Brain microvascular endothelial cell (primary cell): ENCODE measurements at regions not wholly inside any gene's neighbourhood (a gene's known extent, or its start where the extent isn't known, plus 50 kb on each side); places are given as distances from the start of the nearest gene placed in this dataset.
"Not testable (repeated sequence)": the region's sequence is repeated elsewhere in the genome, so short reads cannot be mapped to it uniquely, and the experiment has no call there.

Source experiments
- DNase-seq: peaks from one replicate; pipeline ENCODE4 v3.0.0-alpha.2; 2020
- H3K27ac ChIP-seq: fragments of 250-450 bp; sonication (Bioruptor Pico); 2 replicates; pipeline ENCODE4 v1.5.1; 2020; ENCODE audit warnings: mild to moderate bottlenecking, moderate library complexity
- H3K27me3 ChIP-seq: fragments of 250-450 bp; sonication (Bioruptor Pico); replicated peaks from 2 replicates; pipeline ENCODE4 v1.5.1; 2020; ENCODE audit warnings: mild to moderate bottlenecking
- H3K36me3 ChIP-seq: fragments of 250-450 bp; sonication (Bioruptor Pico); replicated peaks from 2 replicates; pipeline ENCODE4 v1.5.1; 2020; ENCODE audit warnings: mild to moderate bottlenecking
- H3K4me3 ChIP-seq: 2 replicates; pipeline ENCODE4 v1.5.1; 2011; ENCODE audit warnings: low read depth, mild to moderate bottlenecking, control low read depth, low read length, moderate library complexity
- in situ Hi-C: cut with HindIII; loops from 2 replicates; pipeline ENCODE4 v1.10.0; 2017; ENCODE audit warnings: low sequenced_read_pairs, low pct_ligation_motif_present
- TF ChIP-seq, protein P1 (sequence below): IDR thresholded peaks from 2 replicates; pipeline ENCODE4 v1.5.1; 2011; ENCODE audit warnings: low read depth, mild to moderate bottlenecking, moderate library complexity, low read length, control low read depth, inconsistent platforms; ENCODE audit errors: missing control alignments

GRCh38 chr13:22925881-22926747 is 254.7 kb upstream of the SGCG start:
- Histone ChIP-seq H3K4me3 (peak overlapping the region; percentile 45), H3K27ac (no peak overlapping the region), H3K36me3 (no peaks in the 10 kb centered on the region), H3K27me3 (no peaks in the 10 kb centered on the region)
- DNase-seq = no peak
- TF ChIP-seq, protein P1, sequence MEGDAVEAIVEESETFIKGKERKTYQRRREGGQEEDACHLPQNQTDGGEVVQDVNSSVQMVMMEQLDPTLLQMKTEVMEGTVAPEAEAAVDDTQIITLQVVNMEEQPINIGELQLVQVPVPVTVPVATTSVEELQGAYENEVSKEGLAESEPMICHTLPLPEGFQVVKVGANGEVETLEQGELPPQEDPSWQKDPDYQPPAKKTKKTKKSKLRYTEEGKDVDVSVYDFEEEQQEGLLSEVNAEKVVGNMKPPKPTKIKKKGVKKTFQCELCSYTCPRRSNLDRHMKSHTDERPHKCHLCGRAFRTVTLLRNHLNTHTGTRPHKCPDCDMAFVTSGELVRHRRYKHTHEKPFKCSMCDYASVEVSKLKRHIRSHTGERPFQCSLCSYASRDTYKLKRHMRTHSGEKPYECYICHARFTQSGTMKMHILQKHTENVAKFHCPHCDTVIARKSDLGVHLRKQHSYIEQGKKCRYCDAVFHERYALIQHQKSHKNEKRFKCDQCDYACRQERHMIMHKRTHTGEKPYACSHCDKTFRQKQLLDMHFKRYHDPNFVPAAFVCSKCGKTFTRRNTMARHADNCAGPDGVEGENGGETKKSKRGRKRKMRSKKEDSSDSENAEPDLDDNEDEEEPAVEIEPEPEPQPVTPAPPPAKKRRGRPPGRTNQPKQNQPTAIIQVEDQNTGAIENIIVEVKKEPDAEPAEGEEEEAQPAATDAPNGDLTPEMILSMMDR = no peak
- in situ Hi-C loops = no loop called here

GRCh38 chr13:22926748-22927400 is 253.9 kb upstream of the SGCG start:
- no peak overlapping the region for H3K27ac ChIP-seq
- no peaks in the 10 kb centered on the region for H3K36me3 ChIP-seq
- peak overlapping the region; percentile 45 for H3K4me3 ChIP-seq
- DNase-seq = no peak
- H3K27me3 ChIP-seq = no peaks in the 10 kb centered on the region
- in situ Hi-C loops = no loop called here
- TF ChIP-seq, protein P1 = no peak

GRCh38 chr13:22927845-22928244 is 252.9 kb upstream of the SGCG start:
- in situ Hi-C loops, H3K36me3 ChIP-seq, H3K27ac ChIP-seq: not testable (repeated sequence)

DNA sequence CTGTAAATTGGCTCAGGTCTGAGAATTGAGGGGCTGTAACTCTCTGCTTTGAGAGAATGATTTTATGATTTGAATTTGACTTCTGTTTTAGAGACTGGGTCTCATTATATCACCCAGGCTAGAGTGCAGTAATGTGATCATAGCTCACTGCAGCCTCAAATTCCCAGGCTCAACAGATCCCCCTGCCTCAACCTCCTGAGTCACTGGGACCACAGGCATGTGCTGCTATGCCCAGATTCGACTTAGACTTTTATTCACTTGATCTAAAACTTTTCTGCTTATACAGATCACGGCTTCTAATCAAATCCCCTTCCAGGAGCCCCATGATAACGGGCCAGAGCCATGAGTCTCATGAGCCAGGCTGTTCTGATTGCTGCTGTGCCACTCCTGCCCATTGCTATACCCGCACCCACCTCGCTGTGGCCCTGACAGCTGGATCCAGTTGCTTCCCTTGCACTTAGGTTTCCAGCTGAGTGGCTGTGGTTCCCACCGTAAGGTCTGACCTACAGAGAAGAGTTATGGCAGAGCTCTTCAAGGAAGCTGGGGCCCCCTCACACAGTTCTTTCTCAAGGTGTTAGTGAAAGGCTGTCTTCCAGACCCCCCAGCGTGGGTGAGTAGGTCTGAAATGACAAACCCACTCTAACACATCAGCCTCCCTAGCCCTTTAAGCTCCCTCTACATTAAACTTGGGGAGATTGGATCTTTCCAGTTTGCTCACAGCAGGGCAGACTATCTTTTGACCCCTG is 251.2 kb upstream of the SGCG start:
- H3K4me3 ChIP-seq = no peak overlapping the region
- no peaks in the 10 kb centered on the region for H3K27me3 ChIP-seq
- H3K36me3 ChIP-seq = no peaks in the 10 kb centered on the region
- no peak overlapping the region for H3K27ac ChIP-seq
- TF ChIP-seq, protein P1 = no peak
- in situ Hi-C loops = no loop called here
- no peak for DNase-seq

More at GRCh38 chr13:22927845-22928244, 252.9 kb upstream of the SGCG start:
- H3K4me3 ChIP-seq, DNase-seq, H3K27me3 ChIP-seq: not testable (repeated sequence)

DNA sequence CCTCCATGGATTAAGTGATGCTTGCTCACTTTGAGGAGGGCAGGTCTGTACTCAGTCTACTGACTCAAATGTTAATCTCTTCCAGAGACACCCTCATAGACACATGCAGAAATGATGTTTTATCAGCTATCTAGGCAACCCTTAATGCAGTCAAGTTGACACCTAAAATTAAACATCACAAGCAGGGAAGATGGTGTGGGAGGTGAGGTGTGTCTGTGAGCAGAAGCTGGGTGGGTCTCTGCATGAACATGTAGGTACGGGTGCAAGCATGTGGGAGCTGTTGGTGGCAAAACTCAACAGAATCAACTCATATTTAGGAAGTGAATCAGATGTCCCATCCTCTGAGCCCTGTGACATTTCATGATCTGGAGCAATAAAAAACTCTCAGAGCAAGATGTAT is 249.2 kb upstream of the SGCG start:
- Histone ChIP-seq H3K27me3 (no peaks in the 10 kb centered on the region), H3K27ac (no peak overlapping the region), H3K36me3 (no peaks in the 10 kb centered on the region), H3K4me3 (no peak overlapping the region)
- TF ChIP-seq, protein P1 = no peak
- in situ Hi-C loops = no loop called here
- no peak for DNase-seq

GRCh38 chr13:22932632-22933412 is 248.0 kb upstream of the SGCG start:
- in situ Hi-C loops, H3K36me3 ChIP-seq, H3K27me3 ChIP-seq, DNase-seq, H3K4me3 ChIP-seq, H3K27ac ChIP-seq: not testable (repeated sequence)
